ENCODE measurements at regions not wholly inside any gene's neighbourhood (a gene's known extent, or its start where the extent isn't known, plus 50 kb on each side); places are given as distances from the start of the nearest gene placed in this dataset.

- DNase-seq (ENCODE audit: low read depth in 3 of 3) = no peak
Measured at GRCh38 chr2:12968399-12968798, 251.7 kb downstream of the TRIB2 start.

DNA sequence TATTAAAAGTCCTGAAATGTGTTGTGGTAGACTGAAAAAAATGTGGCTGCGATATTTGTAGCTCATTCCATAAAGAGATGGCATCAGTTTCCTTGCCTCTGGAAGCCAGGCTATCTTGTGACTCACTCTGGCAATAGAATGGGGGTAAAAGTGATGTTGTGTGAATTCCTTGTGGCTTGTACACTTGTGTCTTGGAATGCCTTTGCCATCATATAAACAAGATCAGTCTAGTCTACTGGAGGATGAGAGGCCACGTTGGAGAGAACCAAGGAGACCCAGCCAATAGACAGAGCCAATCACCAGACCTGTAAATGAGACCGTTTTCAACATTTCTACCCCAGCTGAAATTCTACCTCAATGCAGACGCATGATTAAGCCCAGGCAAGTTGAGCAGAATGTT, 254.1 kb downstream of the TRIB2 start:
- DNase-seq (ENCODE audit: low read depth in 3 of 3) = no peak

DNA sequence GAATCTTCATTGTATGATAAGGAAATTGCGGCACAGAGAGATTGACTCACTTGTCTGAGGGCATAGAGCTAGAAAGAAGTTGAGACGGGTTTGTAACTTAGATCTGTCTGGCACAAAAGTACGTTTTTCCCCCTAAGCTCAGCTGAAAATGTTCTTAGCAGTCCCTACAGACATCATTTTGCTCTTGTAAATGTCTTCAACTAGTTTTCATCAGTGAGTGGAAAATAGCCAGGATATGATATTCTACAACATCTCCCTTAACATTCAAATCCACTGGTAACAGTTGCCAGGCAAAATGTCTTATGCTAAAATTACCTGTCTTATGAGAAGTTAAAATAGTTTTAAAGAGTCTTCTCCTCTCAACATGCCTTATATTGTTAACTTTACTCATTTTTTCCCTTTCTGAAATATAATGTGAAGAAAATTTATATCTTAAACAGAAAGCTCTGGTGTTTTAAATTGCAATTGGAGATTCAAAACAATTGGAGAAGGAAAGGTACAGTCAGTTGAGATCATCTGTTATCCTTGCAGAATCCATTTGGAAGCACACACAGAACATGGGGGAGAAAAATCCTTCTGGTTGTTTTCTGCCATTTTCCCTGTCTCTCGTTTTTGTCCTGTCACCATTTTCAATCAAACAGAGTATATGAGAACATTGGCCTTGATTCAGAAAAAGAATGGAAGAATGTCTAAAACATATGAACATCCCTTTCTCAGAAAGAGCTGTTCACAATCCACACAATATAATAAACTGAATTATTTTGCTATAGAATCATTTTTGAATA, 255.0 kb downstream of the TRIB2 start:
- no peak for DNase-seq (ENCODE audit: low read depth in 3 of 3)

- DNase-seq (ENCODE audit: low read depth in 3 of 3) = no peak
Measured at GRCh38 chr2:12978066-12978835, 261.5 kb downstream of the TRIB2 start.

GRCh38 chr2:12979066-12979465, 262.3 kb downstream of the TRIB2 start:
- DNase-seq (ENCODE audit: low read depth in 3 of 3) = no peak

GRCh38 chr2:12980817-12981216, 264.1 kb downstream of the TRIB2 start:
- no peak for DNase-seq (ENCODE audit: low read depth in 3 of 3)

- no peak for DNase-seq (ENCODE audit: low read depth in 3 of 3)
Measured at GRCh38 chr2:12982149-12982584, 265.4 kb downstream of the TRIB2 start.

DNA sequence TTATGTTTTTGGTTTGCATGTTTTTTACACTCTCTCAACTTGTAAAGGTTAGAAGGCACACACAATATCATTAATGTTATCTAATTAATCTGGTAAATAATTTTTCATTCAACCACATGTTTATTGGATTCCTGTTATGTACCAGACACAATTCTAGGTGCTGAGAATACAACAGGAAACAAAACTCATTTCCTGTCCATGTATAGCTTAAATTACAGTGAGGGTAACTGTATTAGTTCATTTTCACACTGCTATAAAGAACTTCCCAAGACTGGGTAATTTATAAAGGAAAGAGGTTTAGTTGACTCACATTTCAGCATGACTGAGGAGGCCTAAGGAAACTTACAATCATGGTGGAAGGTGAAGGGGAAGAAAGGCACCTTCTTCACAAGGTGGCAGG, 270.5 kb downstream of the TRIB2 start:
- no peak for DNase-seq (ENCODE audit: low read depth in 3 of 3)

GRCh38 chr2:12988279-12988678, 271.5 kb downstream of the TRIB2 start:
- no peak for DNase-seq (ENCODE audit: low read depth in 3 of 3)

DNA sequence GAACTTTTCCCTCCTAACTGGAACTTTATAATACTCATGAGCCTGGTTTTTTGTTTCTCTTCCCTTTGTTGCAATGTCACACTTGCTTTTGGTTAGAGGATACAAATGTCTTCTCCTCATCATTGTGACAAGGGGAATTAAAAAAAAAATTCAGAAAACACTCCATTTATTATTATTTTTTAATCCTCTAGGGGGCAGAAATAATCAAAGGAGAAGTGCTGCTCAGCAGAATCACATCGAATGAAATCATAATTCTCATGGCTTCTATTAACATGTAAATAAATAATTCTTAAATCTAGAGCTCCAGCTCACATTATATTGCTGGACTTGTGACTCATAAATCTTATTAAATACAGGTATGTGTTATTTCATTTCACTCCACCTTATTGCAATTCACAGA, 273.8 kb downstream of the TRIB2 start:
- no peak for DNase-seq (ENCODE audit: low read depth in 3 of 3)

DNA sequence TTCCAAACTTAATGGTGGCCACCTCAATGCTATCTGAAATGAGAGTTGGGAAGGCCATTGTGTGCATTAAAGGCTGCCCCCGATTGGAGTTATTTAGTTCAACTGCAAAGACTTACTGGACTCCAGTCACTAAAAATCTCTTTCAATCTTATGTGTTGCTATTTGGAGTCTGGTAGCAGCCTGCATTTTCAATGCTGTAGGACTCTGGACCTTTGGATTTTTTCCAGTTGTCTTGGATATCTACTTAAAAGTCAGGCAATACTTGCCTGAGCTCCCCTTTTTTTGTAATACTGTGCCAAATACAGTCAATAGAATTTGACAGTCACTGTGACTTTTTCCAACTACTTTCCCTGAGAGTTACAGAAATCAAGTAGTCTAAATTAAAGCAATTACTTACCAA, 281.9 kb downstream of the TRIB2 start:
- DNase-seq (ENCODE audit: low read depth in 3 of 3) = no peak

- no peak for DNase-seq (ENCODE audit: low read depth in 3 of 3)
Measured at GRCh38 chr2:13000664-13001363, 284.1 kb downstream of the TRIB2 start.

- no peak for DNase-seq (ENCODE audit: low read depth in 3 of 3)
Measured at GRCh38 chr2:13001408-13001807, 284.7 kb downstream of the TRIB2 start.

GRCh38 chr2:13002536-13003331, 286.0 kb downstream of the TRIB2 start:
- DNase-seq (ENCODE audit: low read depth in 3 of 3) = no peak

DNA sequence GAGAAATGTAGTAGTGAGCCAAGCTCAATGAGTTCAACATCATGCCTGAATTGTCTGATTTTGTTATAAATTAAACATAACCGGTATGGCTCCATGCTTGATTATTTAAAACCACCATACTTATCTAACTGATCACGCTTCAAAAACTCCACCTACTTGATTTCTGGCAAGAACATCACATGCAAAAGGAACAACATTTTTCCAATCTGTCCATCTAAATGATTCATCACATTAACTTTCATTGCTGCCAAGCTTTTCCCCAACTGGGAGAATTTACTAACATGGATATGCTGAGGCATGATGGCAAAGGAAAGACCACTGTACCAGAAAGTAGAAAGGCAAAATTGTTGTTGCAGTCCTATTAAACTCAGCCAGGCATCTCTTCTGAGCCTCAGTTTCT, 286.8 kb downstream of the TRIB2 start:
- no peak for DNase-seq (ENCODE audit: low read depth in 3 of 3)

GRCh38 chr2:13005048-13005447, 288.3 kb downstream of the TRIB2 start:
- DNase-seq (ENCODE audit: low read depth in 3 of 3) = no peak

DNA sequence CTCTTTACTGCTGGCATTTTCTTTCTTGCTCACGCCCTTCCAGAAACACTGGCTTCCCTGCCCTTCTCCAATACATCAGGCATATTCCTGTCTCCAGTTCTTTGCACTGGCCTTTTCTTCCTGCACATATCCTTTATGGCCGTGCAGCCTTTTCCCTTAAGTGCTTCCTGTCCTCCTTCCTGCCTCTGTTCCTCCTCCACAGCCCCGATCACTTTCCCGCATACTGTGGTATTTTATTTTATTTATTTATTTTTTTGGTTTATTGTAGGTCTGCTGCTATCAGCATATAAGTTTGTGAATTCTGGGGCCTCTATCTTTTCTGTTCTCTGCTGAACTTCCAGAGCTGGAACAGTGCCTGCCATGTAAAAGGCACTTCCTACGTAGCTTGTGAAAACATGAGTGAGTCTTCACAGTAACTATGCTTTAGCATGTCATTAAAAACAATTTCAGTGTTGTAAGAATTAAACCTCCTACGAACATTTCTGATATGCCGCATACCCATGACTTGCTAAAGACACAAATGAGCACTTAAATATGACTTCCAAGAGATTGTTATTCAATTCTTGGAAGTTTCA, 289.1 kb downstream of the TRIB2 start:
- no peak for DNase-seq (ENCODE audit: low read depth in 3 of 3)

GRCh38 chr2:13006426-13006825, 289.7 kb downstream of the TRIB2 start:
- DNase-seq (ENCODE audit: low read depth in 3 of 3) = no peak

- DNase-seq (ENCODE audit: low read depth in 3 of 3) = peak; percentile 24 to 50 (median 40)
Measured at GRCh38 chr2:13006829-13007717, 290.3 kb downstream of the TRIB2 start.

GRCh38 chr2:13009027-13009642, 292.4 kb downstream of the TRIB2 start:
- DNase-seq (ENCODE audit: low read depth in 3 of 3) = no peak
